Liver (tissue), 8 donors: ENCODE measurements at regions not wholly inside any gene's neighbourhood (a gene's known extent, or its start where the extent isn't known, plus 50 kb on each side); places are given as distances from the start of the nearest gene placed in this dataset.

Source experiments
- DNase-seq: peaks from one replicate; pipeline ENCODE4 v3.0.0-alpha.2; 2017; ENCODE audit warnings: low spot score
- H3K27ac ChIP-seq, 2 donors: one replicate each; pipeline ENCODE4 v1.7.0; 2013; ENCODE audit warnings: inconsistent platforms in 2 of 2, low read length in 2 of 2, control low read depth in 1 of 2, low read depth in 1 of 2, mild to moderate bottlenecking in 1 of 2
- H3K27me3 ChIP-seq, 4 donors: one replicate each; pipeline versions ENCODE4 v1.6.1 to v1.7.0; 2013; ENCODE audit warnings: low read length in 3 of 4, inconsistent platforms in 1 of 4, mild to moderate bottlenecking in 1 of 4, moderate library complexity in 1 of 4; ENCODE audit not compliant: control insufficient read depth in 4 of 4, insufficient read depth in 4 of 4
- H3K36me3 ChIP-seq, 4 donors: one replicate each; pipeline versions ENCODE4 v1.6.1 to v1.7.0; 2013; ENCODE audit warnings: low read length in 3 of 4, mild to moderate bottlenecking in 3 of 4, low read depth in 1 of 4, moderate library complexity in 1 of 4; ENCODE audit not compliant: control insufficient read depth in 4 of 4, insufficient read depth in 3 of 4
- H3K4me1 ChIP-seq, 4 donors: one replicate each; pipeline versions ENCODE4 v1.6.1 to v1.7.0; 2013; ENCODE audit warnings: low read length in 3 of 4, mild to moderate bottlenecking in 3 of 4, moderate library complexity in 1 of 4; ENCODE audit not compliant: control insufficient read depth in 4 of 4, insufficient read depth in 4 of 4
- H3K4me3 ChIP-seq, 3 donors: one replicate each; pipeline versions ENCODE4 v1.6.1 to v1.7.0; 2013; ENCODE audit warnings: low read length in 3 of 3, control low read depth in 1 of 3, low read depth in 1 of 3, mild to moderate bottlenecking in 1 of 3
- H3K9ac ChIP-seq, 2 donors: one replicate each; pipeline ENCODE4 v1.7.0; 2013; ENCODE audit warnings: low read length in 2 of 2, mild to moderate bottlenecking in 2 of 2, moderate library complexity in 2 of 2, control low read depth in 1 of 2, low read depth in 1 of 2
- H3K9me3 ChIP-seq, 4 donors: one replicate each; pipeline versions ENCODE4 v1.6.1 to v1.7.0; 2013; ENCODE audit warnings: low read length in 3 of 4; ENCODE audit not compliant: control insufficient read depth in 4 of 4
- EGR1 ChIP-seq, 2 donors: IDR thresholded peaks; 2 replicates each; pipeline ENCODE4 v1.6.1; 2016 to 2018; ENCODE audit warnings: antibody characterized with exemption in 2 of 2, low read depth in 2 of 2
- FOXA1 ChIP-seq: IDR thresholded peaks from 2 replicates; pipeline ENCODE4 v1.6.1; 2016; ENCODE audit warnings: antibody characterized with exemption
- FOXA2 ChIP-seq: IDR thresholded peaks from 2 replicates; pipeline ENCODE4 v1.6.1; 2016; ENCODE audit warnings: antibody characterized with exemption
- GABPA ChIP-seq, 2 donors: IDR thresholded peaks in 1 of 2; conservative IDR thresholded peaks in 1 of 2; 2 replicates each; pipeline ENCODE4 v1.6.1; 2016; ENCODE audit warnings: antibody characterized with exemption in 2 of 2, mild to moderate bottlenecking in 1 of 2, moderate library complexity in 1 of 2
- HNF4A ChIP-seq, 2 donors: conservative IDR thresholded peaks; 2 replicates each; pipeline ENCODE4 v1.6.1; 2016; ENCODE audit warnings: antibody characterized with exemption in 2 of 2, mild to moderate bottlenecking in 2 of 2
- HNF4G ChIP-seq: IDR thresholded peaks from 2 replicates; pipeline ENCODE4 v1.6.1; 2016; ENCODE audit warnings: antibody characterized with exemption
- JUND ChIP-seq, 2 donors: IDR thresholded peaks; 2 replicates each; pipeline ENCODE4 v1.6.1; 2016; ENCODE audit warnings: antibody characterized with exemption in 2 of 2
- NR2F2 ChIP-seq: IDR thresholded peaks from 2 replicates; pipeline ENCODE4 v1.6.1; 2016; ENCODE audit warnings: antibody characterized with exemption
- RAD21 ChIP-seq, 2 donors: IDR thresholded peaks; 2 replicates each; pipeline ENCODE4 v1.6.1; 2016; ENCODE audit warnings: antibody characterized with exemption in 2 of 2, mild to moderate bottlenecking in 2 of 2
- RXRA ChIP-seq, 2 donors: IDR thresholded peaks; 2 replicates each; pipeline ENCODE4 v1.6.1; 2017 to 2018; ENCODE audit warnings: antibody characterized with exemption in 2 of 2, mild to moderate bottlenecking in 1 of 2
- SP1 ChIP-seq: IDR thresholded peaks from 2 replicates; pipeline ENCODE4 v1.6.1; 2018; ENCODE audit warnings: antibody characterized with exemption, mild to moderate bottlenecking
- TAF1 ChIP-seq: conservative IDR thresholded peaks from 2 replicates; pipeline ENCODE4 v1.6.1; 2016; ENCODE audit warnings: antibody characterized with exemption, mild to moderate bottlenecking
- YY1 ChIP-seq: IDR thresholded peaks from 2 replicates; pipeline ENCODE4 v1.6.1; 2016; ENCODE audit warnings: antibody characterized with exemption, mild to moderate bottlenecking
- WGBS: extraction: QIAGEN DNeasy Blood & Tissue Kit; methylation state at CpG from one replicate; pipeline ENCODE4 v1.1.7; 2013; 5-methylcytosine and 5-hydroxymethylcytosine counted together
- TF ChIP-seq, protein P1 (sequence below): IDR thresholded peaks from 2 replicates; pipeline ENCODE4 v1.6.1; 2016; ENCODE audit warnings: antibody characterized with exemption, mild to moderate bottlenecking
- TF ChIP-seq, protein P2 (sequence below): IDR thresholded peaks from 2 replicates; pipeline ENCODE4 v1.6.1; 2016; ENCODE audit warnings: antibody characterized with exemption
- TF ChIP-seq, protein P3 (sequence below): IDR thresholded peaks from 2 replicates; pipeline ENCODE4 v1.6.1; 2016; ENCODE audit warnings: antibody characterized with exemption
- TF ChIP-seq, protein P4 (sequence below): fragments of 150-350 bp; IDR thresholded peaks from 2 replicates; pipeline ENCODE4 v1.5.1; 2017; ENCODE audit warnings: improper control_type of control experiment, low read depth, low read length; ENCODE audit not compliant: missing input control
- donor health status: healthy.
- donor health status: healthy.
- donor health status: healthy.
- donor health status: healthy.
- donor health status: healthy.

DNA sequence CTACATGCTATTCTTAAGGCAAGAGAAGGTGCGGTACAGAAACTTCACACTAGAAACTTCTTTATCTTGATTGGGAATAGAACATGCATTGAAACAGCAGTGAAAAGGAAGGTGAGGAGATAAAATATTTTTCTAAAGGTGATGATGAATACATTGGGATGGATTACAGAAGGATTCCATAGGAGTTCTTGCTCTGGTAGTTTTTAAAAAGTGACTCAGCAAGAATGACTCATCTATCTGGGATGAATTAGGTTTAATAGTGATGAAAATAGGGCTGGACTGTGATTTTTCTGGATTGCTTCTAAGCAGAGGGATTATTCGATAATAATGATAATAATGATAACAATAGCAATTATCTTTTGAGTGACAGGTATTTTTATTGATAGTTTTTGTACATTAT, 65.6 kb upstream of the HS3ST4 start:
- H3K4me3 ChIP-seq, result no peak overlapping the region
- H3K9me3 ChIP-seq, result peaks cover 0 to 10% (median 1%) of the 10 kb centered on the region in 4 donors
- no peak overlapping the region for H3K9ac ChIP-seq
- 81% methylated on average over 2 of the region's 2 CpGs for WGBS
- TF ChIP-seq RAD21 (IDR thresholded peaks at IDR 0.05) (no peak), NR2F2 (no peak), RXRA (IDR thresholded peaks at IDR 0.05) (no peak), TAF1 (no peak), HNF4G (no peak), FOXA1 (no peak), FOXA2 (no peak), YY1 (no peak), GABPA (IDR thresholded peaks at IDR 0.05 in 1 of 2, conservative IDR thresholded peaks at IDR 0.05 in 1 of 2) (no peak)
- TF ChIP-seq, protein P1, sequence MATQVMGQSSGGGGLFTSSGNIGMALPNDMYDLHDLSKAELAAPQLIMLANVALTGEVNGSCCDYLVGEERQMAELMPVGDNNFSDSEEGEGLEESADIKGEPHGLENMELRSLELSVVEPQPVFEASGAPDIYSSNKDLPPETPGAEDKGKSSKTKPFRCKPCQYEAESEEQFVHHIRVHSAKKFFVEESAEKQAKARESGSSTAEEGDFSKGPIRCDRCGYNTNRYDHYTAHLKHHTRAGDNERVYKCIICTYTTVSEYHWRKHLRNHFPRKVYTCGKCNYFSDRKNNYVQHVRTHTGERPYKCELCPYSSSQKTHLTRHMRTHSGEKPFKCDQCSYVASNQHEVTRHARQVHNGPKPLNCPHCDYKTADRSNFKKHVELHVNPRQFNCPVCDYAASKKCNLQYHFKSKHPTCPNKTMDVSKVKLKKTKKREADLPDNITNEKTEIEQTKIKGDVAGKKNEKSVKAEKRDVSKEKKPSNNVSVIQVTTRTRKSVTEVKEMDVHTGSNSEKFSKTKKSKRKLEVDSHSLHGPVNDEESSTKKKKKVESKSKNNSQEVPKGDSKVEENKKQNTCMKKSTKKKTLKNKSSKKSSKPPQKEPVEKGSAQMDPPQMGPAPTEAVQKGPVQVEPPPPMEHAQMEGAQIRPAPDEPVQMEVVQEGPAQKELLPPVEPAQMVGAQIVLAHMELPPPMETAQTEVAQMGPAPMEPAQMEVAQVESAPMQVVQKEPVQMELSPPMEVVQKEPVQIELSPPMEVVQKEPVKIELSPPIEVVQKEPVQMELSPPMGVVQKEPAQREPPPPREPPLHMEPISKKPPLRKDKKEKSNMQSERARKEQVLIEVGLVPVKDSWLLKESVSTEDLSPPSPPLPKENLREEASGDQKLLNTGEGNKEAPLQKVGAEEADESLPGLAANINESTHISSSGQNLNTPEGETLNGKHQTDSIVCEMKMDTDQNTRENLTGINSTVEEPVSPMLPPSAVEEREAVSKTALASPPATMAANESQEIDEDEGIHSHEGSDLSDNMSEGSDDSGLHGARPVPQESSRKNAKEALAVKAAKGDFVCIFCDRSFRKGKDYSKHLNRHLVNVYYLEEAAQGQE, result no peak
- TF ChIP-seq, protein P2, sequence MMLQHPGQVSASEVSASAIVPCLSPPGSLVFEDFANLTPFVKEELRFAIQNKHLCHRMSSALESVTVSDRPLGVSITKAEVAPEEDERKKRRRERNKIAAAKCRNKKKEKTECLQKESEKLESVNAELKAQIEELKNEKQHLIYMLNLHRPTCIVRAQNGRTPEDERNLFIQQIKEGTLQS, result no peak
- H3K36me3 ChIP-seq, result no peaks in the 10 kb centered on the region
- H3K27ac ChIP-seq, result no peak overlapping the region
- no peak for DNase-seq
- no peaks in the 10 kb centered on the region for H3K4me1 ChIP-seq
- H3K27me3 ChIP-seq, result peaks cover 0 to 5% (median 0%) of the 10 kb centered on the region in 4 donors

DNA sequence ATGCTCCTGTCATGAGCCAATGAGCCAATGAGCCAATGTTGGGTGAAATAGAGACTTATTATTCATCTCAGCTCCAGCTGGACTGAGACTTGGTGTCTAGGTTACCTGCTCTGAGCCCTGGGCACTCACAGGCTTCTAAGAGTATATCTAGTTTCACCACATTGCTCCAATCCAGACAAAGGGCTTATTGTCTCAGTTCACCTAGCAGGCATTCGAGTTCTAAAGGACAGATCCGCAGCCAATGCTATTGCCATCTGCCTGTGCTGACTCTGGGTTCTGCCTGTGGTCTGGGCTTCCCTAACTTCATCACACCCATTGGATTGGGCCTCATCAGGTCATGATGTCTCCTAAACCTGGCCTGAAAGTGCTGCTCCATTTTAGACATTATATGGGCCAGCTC, 66.1 kb upstream of the HS3ST4 start:
- Histone ChIP-seq H3K36me3 (no peaks in the 10 kb centered on the region), H3K27ac (no peak overlapping the region), H3K27me3 (peaks cover 0 to 5% (median 0%) of the 10 kb centered on the region in 4 donors), H3K9ac (no peak overlapping the region), H3K4me1 (no peaks in the 10 kb centered on the region), H3K9me3 (peaks cover 0 to 10% (median 1%) of the 10 kb centered on the region in 4 donors), H3K4me3 (no peak overlapping the region)
- WGBS, result 64% methylated on average over 2 of the region's 2 CpGs
- no peak for DNase-seq
- no peak for TF ChIP-seq GABPA (IDR thresholded peaks at IDR 0.05 in 1 of 2, conservative IDR thresholded peaks at IDR 0.05 in 1 of 2)
- no peak for TF ChIP-seq RAD21 (IDR thresholded peaks at IDR 0.05)

DNA sequence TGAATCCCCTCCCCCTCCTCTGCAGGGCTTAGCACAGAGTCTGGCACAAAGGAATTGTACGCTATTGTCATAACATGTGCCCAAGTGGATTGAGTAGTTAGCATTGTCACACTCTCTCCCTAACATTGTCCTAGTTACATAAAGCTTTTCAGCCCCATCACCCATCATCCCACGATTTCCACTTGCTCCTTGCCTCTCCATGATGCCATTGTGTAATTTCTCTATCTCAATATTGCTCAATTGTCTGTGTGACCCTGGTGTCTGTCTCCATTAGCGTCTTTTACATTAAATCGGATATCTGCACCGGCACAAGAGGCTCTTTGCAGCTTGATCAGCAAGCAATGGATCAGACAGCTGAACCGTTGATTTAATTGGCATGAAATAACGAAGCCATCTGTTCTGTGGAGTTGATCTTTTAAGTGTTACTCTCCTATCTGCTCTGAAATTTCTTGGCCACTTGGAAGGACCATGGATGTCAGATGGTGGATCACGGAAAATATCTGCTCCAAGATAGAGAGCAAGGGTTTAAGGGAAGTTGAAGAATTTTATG, 77.0 kb upstream of the HS3ST4 start:
- WGBS, result 77% methylated on average over 8 of the region's 8 CpGs
- Histone ChIP-seq H3K4me3 (no peak overlapping the region), H3K36me3 (no peaks in the 10 kb centered on the region), H3K9ac (no peak overlapping the region), H3K27ac (no peak overlapping the region), H3K4me1 (no peaks in the 10 kb centered on the region), H3K27me3 (peaks cover 0 to 6% (median 0%) of the 10 kb centered on the region in 4 donors), H3K9me3 (no peaks in the 10 kb centered on the region)
- no peak for DNase-seq
- TF ChIP-seq FOXA2 (no peak), RAD21 (IDR thresholded peaks at IDR 0.05) (no peak), TAF1 (no peak), GABPA (IDR thresholded peaks at IDR 0.05 in 1 of 2, conservative IDR thresholded peaks at IDR 0.05 in 1 of 2) (no peak), YY1 (no peak), EGR1 (IDR thresholded peaks at IDR 0.05; ENCODE audit: low read depth in 2 of 2) (no peak), NR2F2 (no peak), HNF4G (no peak), JUND (IDR thresholded peaks at IDR 0.05) (no peak), FOXA1 (no peak), HNF4A (conservative IDR thresholded peaks at IDR 0.05) (no peak), SP1 (no peak), RXRA (IDR thresholded peaks at IDR 0.05) (no peak)
- TF ChIP-seq, protein P3, sequence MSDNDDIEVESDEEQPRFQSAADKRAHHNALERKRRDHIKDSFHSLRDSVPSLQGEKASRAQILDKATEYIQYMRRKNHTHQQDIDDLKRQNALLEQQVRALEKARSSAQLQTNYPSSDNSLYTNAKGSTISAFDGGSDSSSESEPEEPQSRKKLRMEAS, result no peak
- TF ChIP-seq, protein P2, result no peak
- TF ChIP-seq, protein P4, sequence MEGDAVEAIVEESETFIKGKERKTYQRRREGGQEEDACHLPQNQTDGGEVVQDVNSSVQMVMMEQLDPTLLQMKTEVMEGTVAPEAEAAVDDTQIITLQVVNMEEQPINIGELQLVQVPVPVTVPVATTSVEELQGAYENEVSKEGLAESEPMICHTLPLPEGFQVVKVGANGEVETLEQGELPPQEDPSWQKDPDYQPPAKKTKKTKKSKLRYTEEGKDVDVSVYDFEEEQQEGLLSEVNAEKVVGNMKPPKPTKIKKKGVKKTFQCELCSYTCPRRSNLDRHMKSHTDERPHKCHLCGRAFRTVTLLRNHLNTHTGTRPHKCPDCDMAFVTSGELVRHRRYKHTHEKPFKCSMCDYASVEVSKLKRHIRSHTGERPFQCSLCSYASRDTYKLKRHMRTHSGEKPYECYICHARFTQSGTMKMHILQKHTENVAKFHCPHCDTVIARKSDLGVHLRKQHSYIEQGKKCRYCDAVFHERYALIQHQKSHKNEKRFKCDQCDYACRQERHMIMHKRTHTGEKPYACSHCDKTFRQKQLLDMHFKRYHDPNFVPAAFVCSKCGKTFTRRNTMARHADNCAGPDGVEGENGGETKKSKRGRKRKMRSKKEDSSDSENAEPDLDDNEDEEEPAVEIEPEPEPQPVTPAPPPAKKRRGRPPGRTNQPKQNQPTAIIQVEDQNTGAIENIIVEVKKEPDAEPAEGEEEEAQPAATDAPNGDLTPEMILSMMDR, result no peak
- TF ChIP-seq, protein P1, result no peak
